GM12878 (cell line): ENCODE measurements at regions not wholly inside any gene's neighbourhood (a gene's known extent, or its start where the extent isn't known, plus 50 kb on each side); places are given as distances from the start of the nearest gene placed in this dataset.

Experiments used
- BACH1 ChIP-seq: fragments of 450-650 bp; IDR thresholded peaks from 2 replicates; pipeline ENCODE4 v1.6.1; 2017; ENCODE audit warnings: mild to moderate bottlenecking, borderline replicate concordance
- CTCF ChIP-seq, 3 experiments: IDR thresholded peaks in 2 of 3; conservative IDR thresholded peaks in 1 of 3; 2 replicates each; pipeline ENCODE4 v1.5.1; 2011; ENCODE audit warnings: low read depth in 3 of 3, low read length in 3 of 3, mild to moderate bottlenecking in 3 of 3, control low read depth in 2 of 3, moderate library complexity in 2 of 3, inconsistent platforms in 1 of 3, mixed read lengths in 1 of 3; ENCODE audit not compliant: control insufficient read depth in 2 of 3, insufficient read depth in 1 of 3; ENCODE audit errors: extremely low read depth in 1 of 3
- JUNB ChIP-seq: IDR thresholded peaks from 2 replicates; pipeline ENCODE4 v1.6.1; 2016; ENCODE audit warnings: antibody characterized with exemption, mild to moderate bottlenecking
- POLR2A ChIP-seq: IDR thresholded peaks from 2 replicates; pipeline ENCODE4 v1.6.1; 2011; ENCODE audit warnings: low read depth, mild to moderate bottlenecking, low read length
- TF ChIP-seq, protein P1 (sequence below): IDR thresholded peaks from 2 replicates; pipeline ENCODE4 v1.6.1; 2011; ENCODE audit warnings: low read depth, mild to moderate bottlenecking, low read length, moderate library complexity, borderline replicate concordance; ENCODE audit errors: extremely low read depth

- no peak for TF ChIP-seq CTCF (IDR thresholded peaks at IDR 0.05 in 2 of 3, conservative IDR thresholded peaks at IDR 0.05 in 1 of 3; ENCODE audit: control insufficient read depth in 2 of 3, extremely low read depth in 1 of 3, insufficient read depth in 1 of 3, low read depth in 3 of 3, low read length in 3 of 3)
- no peak for TF ChIP-seq POLR2A
- no peak for TF ChIP-seq BACH1
- no peak for TF ChIP-seq JUNB
- TF ChIP-seq, protein P1, sequence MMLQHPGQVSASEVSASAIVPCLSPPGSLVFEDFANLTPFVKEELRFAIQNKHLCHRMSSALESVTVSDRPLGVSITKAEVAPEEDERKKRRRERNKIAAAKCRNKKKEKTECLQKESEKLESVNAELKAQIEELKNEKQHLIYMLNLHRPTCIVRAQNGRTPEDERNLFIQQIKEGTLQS, result no peak
Observed at GRCh38 chr5:43891112-43891511, 288.1 kb downstream of the NNT start.
